SK-N-SH (cell line): ENCODE measurements at regions not wholly inside any gene's neighbourhood (a gene's known extent, or its start where the extent isn't known, plus 50 kb on each side); places are given as distances from the start of the nearest gene placed in this dataset.

Source experiments
- CTCF ChIA-PET: fragments of 300-600, 350-600 bp; formaldehyde crosslinking; extraction: SDS; loops from one replicate; lab custom pipeline; 2021; lab: Yijun Ruan, JAX
- POLR2A ChIA-PET: fragments of 350-600 bp; sonication (Branson Sonifier 250); formaldehyde crosslinking; extraction: SDS; loops from one replicate; lab custom pipeline; 2020; ENCODE audit warnings: antibody characterized with exemption, inconsistent platforms; lab: Yijun Ruan, JAX
- DNase-seq: peaks from one replicate; pipeline ENCODE4 v3.0.0; 2012
- H2AFZ ChIP-seq: fragments of 200-600 bp; sonication (generic); 2 replicates; pipeline ENCODE4 v1.8.1; 2016; ENCODE audit warnings: antibody characterized with exemption, mild to moderate bottlenecking, low read depth
- H3F3A ChIP-seq: fragments of 200-600 bp; sonication (generic); replicated peaks from 2 replicates; pipeline ENCODE3; 2016; ENCODE audit warnings: antibody characterized with exemption, mild to moderate bottlenecking; ENCODE audit not compliant: insufficient read depth
- H3K27ac ChIP-seq, 2 experiments: fragments of 200-500 bp in 1 of 2; fragments of 200-600 bp in 1 of 2; sonication (Bioruptor generic) in 1 of 2; sonication (generic), shearing (Covaris generic) in 1 of 2; 2 replicates each; pipeline versions ENCODE4 v1.5.1 to v1.6.1; 2014 to 2016; ENCODE audit warnings: low read depth in 2 of 2, inconsistent platforms in 1 of 2, low read length in 1 of 2, mild to moderate bottlenecking in 1 of 2, mixed read lengths in 1 of 2
- H3K27me3 ChIP-seq: fragments of 200-600 bp; sonication (generic), shearing (Covaris generic); 2 replicates; pipeline ENCODE4 v1.6.1; 2016; ENCODE audit warnings: mixed run types; ENCODE audit not compliant: insufficient read depth
- H3K36me3 ChIP-seq, 2 experiments: fragments of 200-500 bp in 1 of 2; fragments of 200-600 bp in 1 of 2; sonication (Bioruptor generic) in 1 of 2; sonication (generic) in 1 of 2; replicated peaks in 1 of 2; 2 replicates each; pipeline versions ENCODE3 to v1.5.1; 2014 to 2016; ENCODE audit warnings: low read length in 1 of 2, mild to moderate bottlenecking in 1 of 2; ENCODE audit not compliant: insufficient read depth in 2 of 2, control insufficient read depth in 1 of 2
- H3K4me1 ChIP-seq, 2 experiments: fragments of 200-500 bp in 1 of 2; fragments of 200-600 bp in 1 of 2; sonication (Bioruptor generic) in 1 of 2; sonication (generic), shearing (Covaris generic) in 1 of 2; 2 replicates each; pipeline versions ENCODE4 v1.5.1 to v1.6.1; 2014 to 2016; ENCODE audit warnings: low read depth in 1 of 2, low read length in 1 of 2, mixed run types in 1 of 2; ENCODE audit not compliant: insufficient read depth in 2 of 2, control insufficient read depth in 1 of 2
- H3K4me2 ChIP-seq: fragments of 200-600 bp; sonication (generic), shearing (Covaris generic); 2 replicates; pipeline ENCODE4 v1.6.1; 2017; ENCODE audit warnings: mixed run types
- H3K4me3 ChIP-seq, 2 experiments: fragments of 200-500 bp in 1 of 2; fragments of 200-600 bp in 1 of 2; sonication (Bioruptor generic) in 1 of 2; sonication (generic), shearing (Covaris generic) in 1 of 2; 2 replicates each; pipeline versions ENCODE4 v1.5.1 to v1.8.1; 2014 to 2016; ENCODE audit warnings: low read depth in 2 of 2, inconsistent platforms in 1 of 2, low read length in 1 of 2, mild to moderate bottlenecking in 1 of 2, mixed read lengths in 1 of 2, moderate library complexity in 1 of 2
- H3K79me2 ChIP-seq: fragments of 200-600 bp; sonication (generic); 2 replicates; pipeline ENCODE4 v1.8.1; 2017; ENCODE audit warnings: mild to moderate bottlenecking; ENCODE audit not compliant: insufficient read depth
- H3K9ac ChIP-seq: fragments of 200-600 bp; sonication (generic); 2 replicates; pipeline ENCODE4 v1.6.1; 2017; ENCODE audit warnings: mixed run types
- H3K9me2 ChIP-seq: fragments of 200-600 bp; sonication (generic); 2 replicates; pipeline ENCODE4 v1.6.1; 2017; ENCODE audit warnings: mixed run types
- H3K9me3 ChIP-seq: fragments of 200-600 bp; sonication (generic); 2 replicates; pipeline ENCODE4 v1.6.1; 2017; ENCODE audit warnings: mixed run types, mild to moderate bottlenecking, moderate library complexity
- H4K20me1 ChIP-seq: fragments of 200-600 bp; sonication (generic); 2 replicates; pipeline ENCODE4 v1.6.1; 2017; ENCODE audit warnings: mild to moderate bottlenecking, mixed run types; ENCODE audit not compliant: insufficient read depth
- CHD2 ChIP-seq: fragments of 150-350 bp; IDR thresholded peaks from 2 replicates; pipeline ENCODE4 v1.6.1; 2018; ENCODE audit warnings: low read length; ENCODE audit not compliant: partially characterized antibody
- CTCF ChIP-seq: fragments of 200-600 bp; sonication (generic); IDR thresholded peaks from 2 replicates; pipeline ENCODE4 v1.6.1; 2017; ENCODE audit warnings: antibody characterized with exemption, mild to moderate bottlenecking, moderate library complexity
- ELF1 ChIP-seq: IDR thresholded peaks from 2 replicates; pipeline ENCODE4 v1.4.0; 2012
- MEF2A ChIP-seq: IDR thresholded peaks from 2 replicates; pipeline ENCODE4 v1.4.0; 2012; ENCODE audit warnings: low read depth, borderline replicate concordance
- NRF1 ChIP-seq: IDR thresholded peaks from 2 replicates; pipeline ENCODE4 v1.6.1; 2012; ENCODE audit warnings: low read depth, mild to moderate bottlenecking, low read length
- PBX3 ChIP-seq: IDR thresholded peaks from 2 replicates; pipeline ENCODE4; 2012
- POLR2AphosphoS5 ChIP-seq: IDR thresholded peaks from 2 replicates; pipeline ENCODE4 v1.6.1; 2012; ENCODE audit warnings: low read depth, low read length
- RAD21 ChIP-seq: IDR thresholded peaks from 2 replicates; pipeline ENCODE4 v1.6.1; 2012; ENCODE audit warnings: mild to moderate bottlenecking, low read length
- RFX5 ChIP-seq: IDR thresholded peaks from 2 replicates; pipeline ENCODE4 v1.6.1; 2012; ENCODE audit warnings: mild to moderate bottlenecking, improper control_type of control experiment, low read length
- RXRA ChIP-seq: IDR thresholded peaks from 2 replicates; pipeline ENCODE4 v1.4.0; 2012; ENCODE audit warnings: low read depth, mild to moderate bottlenecking, borderline replicate concordance
- SMC3 ChIP-seq: IDR thresholded peaks from 2 replicates; pipeline ENCODE4 v1.6.1; 2012; ENCODE audit warnings: low read depth, low read length, improper control_type of control experiment
- TAF1 ChIP-seq: IDR thresholded peaks from 2 replicates; pipeline ENCODE4 v1.6.1; 2012; ENCODE audit warnings: low read depth, mild to moderate bottlenecking, low read length, moderate library complexity, borderline replicate concordance
- TCF12 ChIP-seq: IDR thresholded peaks from 2 replicates; pipeline ENCODE4 v1.4.0; 2012
- TEAD4 ChIP-seq: IDR thresholded peaks from 2 replicates; pipeline ENCODE4 v1.4.0; 2012; ENCODE audit warnings: mild to moderate bottlenecking, borderline replicate concordance; ENCODE audit not compliant: insufficient read depth
- USF2 ChIP-seq: fragments of 150-350 bp; IDR thresholded peaks from 2 replicates; pipeline ENCODE4 v1.6.1; 2017; ENCODE audit warnings: antibody characterized with exemption, low read length, low read depth, borderline replicate concordance
- ZBTB33 ChIP-seq: IDR thresholded peaks from 2 replicates; pipeline ENCODE4 v1.4.0; 2012; ENCODE audit warnings: low read depth, borderline replicate concordance
- WGBS: methylation state at CpG from one replicate; pipeline ENCODE4 v1.1.6; 2017; ENCODE audit warnings: low lambda C conversion rate; 5-methylcytosine and 5-hydroxymethylcytosine counted together

- no peak for DNase-seq
- TF ChIP-seq RAD21, result no peak
- TF ChIP-seq TCF12, result no peak
- no peak for TF ChIP-seq TAF1
- TF ChIP-seq ZBTB33, result no peak
- no peak for TF ChIP-seq RFX5
- no peak for TF ChIP-seq NRF1
- TF ChIP-seq RXRA, result no peak
- TF ChIP-seq ELF1, result no peak
- no peak for TF ChIP-seq PBX3
- no peak for TF ChIP-seq SMC3
- no peak for TF ChIP-seq MEF2A
- no peak for TF ChIP-seq CTCF
- TF ChIP-seq CHD2, result no peak
- no peak for TF ChIP-seq TEAD4
- TF ChIP-seq USF2, result no peak
- no peak for TF ChIP-seq POLR2AphosphoS5
- H3K9me2 ChIP-seq, result no peaks in the 10 kb centered on the region
- 41% methylated on average over 5 of the region's 5 CpGs for WGBS
- no peak overlapping the region for H3K9ac ChIP-seq
- H3K9me3 ChIP-seq, result no peaks in the 10 kb centered on the region
- no peaks in the 10 kb centered on the region for H3F3A ChIP-seq
- POLR2A ChIA-PET, result no interaction called here
- H3K4me2 ChIP-seq, result no peak overlapping the region
- H3K36me3 ChIP-seq, result no peaks in the 10 kb centered on the region
- H3K27ac ChIP-seq, result no peak overlapping the region
- H3K4me3 ChIP-seq, result no peak overlapping the region
- H4K20me1 ChIP-seq, result no peaks in the 10 kb centered on the region
- no peaks in the 10 kb centered on the region for H3K79me2 ChIP-seq
- H3K4me1 ChIP-seq, result no peaks in the 10 kb centered on the region
- no peaks in the 10 kb centered on the region for H3K27me3 ChIP-seq
- CTCF ChIA-PET, result no interaction called here
- H2AFZ ChIP-seq, result no peak overlapping the region
These were observed 1922.3 kb upstream of the PCDH20 start for GRCh38 chr13:63337921-63338320.
